ENCODE measurements at regions not wholly inside any gene's neighbourhood (a gene's known extent, or its start where the extent isn't known, plus 50 kb on each side); places are given as distances from the start of the nearest gene placed in this dataset.

DNA sequence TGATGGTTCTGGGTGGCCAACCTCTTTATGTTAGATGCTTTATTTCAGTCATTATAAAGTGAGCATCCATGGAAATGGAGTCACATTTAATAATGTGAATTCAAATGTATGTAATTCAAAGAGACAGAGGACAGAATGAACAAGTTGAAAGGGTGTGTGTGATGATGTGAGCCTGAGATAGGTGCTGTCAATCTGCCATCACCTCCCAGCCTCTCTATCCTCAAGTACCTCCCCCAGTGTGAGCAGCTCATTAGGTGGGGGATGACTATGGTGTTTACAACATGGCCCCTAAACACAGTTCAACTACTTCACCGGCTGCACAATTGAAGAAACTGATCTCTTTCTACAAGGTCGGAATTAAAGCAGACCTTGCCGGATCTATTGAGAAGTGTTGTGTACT is 74.7 kb upstream of the IGFBP5 start:
- TF ChIP-seq, protein P1, sequence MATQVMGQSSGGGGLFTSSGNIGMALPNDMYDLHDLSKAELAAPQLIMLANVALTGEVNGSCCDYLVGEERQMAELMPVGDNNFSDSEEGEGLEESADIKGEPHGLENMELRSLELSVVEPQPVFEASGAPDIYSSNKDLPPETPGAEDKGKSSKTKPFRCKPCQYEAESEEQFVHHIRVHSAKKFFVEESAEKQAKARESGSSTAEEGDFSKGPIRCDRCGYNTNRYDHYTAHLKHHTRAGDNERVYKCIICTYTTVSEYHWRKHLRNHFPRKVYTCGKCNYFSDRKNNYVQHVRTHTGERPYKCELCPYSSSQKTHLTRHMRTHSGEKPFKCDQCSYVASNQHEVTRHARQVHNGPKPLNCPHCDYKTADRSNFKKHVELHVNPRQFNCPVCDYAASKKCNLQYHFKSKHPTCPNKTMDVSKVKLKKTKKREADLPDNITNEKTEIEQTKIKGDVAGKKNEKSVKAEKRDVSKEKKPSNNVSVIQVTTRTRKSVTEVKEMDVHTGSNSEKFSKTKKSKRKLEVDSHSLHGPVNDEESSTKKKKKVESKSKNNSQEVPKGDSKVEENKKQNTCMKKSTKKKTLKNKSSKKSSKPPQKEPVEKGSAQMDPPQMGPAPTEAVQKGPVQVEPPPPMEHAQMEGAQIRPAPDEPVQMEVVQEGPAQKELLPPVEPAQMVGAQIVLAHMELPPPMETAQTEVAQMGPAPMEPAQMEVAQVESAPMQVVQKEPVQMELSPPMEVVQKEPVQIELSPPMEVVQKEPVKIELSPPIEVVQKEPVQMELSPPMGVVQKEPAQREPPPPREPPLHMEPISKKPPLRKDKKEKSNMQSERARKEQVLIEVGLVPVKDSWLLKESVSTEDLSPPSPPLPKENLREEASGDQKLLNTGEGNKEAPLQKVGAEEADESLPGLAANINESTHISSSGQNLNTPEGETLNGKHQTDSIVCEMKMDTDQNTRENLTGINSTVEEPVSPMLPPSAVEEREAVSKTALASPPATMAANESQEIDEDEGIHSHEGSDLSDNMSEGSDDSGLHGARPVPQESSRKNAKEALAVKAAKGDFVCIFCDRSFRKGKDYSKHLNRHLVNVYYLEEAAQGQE (IDR thresholded peaks at IDR 0.05; ENCODE audit: borderline replicate concordance in 1 of 2, low read depth in 1 of 2, low read length in 2 of 2), result no peak
- TF ChIP-seq, protein P2, sequence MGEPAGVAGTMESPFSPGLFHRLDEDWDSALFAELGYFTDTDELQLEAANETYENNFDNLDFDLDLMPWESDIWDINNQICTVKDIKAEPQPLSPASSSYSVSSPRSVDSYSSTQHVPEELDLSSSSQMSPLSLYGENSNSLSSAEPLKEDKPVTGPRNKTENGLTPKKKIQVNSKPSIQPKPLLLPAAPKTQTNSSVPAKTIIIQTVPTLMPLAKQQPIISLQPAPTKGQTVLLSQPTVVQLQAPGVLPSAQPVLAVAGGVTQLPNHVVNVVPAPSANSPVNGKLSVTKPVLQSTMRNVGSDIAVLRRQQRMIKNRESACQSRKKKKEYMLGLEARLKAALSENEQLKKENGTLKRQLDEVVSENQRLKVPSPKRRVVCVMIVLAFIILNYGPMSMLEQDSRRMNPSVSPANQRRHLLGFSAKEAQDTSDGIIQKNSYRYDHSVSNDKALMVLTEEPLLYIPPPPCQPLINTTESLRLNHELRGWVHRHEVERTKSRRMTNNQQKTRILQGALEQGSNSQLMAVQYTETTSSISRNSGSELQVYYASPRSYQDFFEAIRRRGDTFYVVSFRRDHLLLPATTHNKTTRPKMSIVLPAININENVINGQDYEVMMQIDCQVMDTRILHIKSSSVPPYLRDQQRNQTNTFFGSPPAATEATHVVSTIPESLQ (CRISPR knock-in tag; conservative IDR thresholded peaks at IDR 0.05), result no peak
- TF ChIP-seq HHEX (CRISPR knock-in tag; IDR thresholded peaks at IDR 0.05) (no peak), CCAR2 (optimal IDR thresholded peaks at IDR 0.05; ENCODE audit: low read depth, low read length) (no peak), NFIC (IDR thresholded peaks at IDR 0.05; ENCODE audit: low read length) (no peak), RORA (CRISPR knock-in tag; IDR thresholded peaks at IDR 0.05) (no peak), FOXJ3 (CRISPR knock-in tag; IDR thresholded peaks at IDR 0.05; ENCODE audit: borderline replicate concordance) (no peak), CREB1 (IDR thresholded peaks at IDR 0.05) (no peak), CREB1 (CRISPR knock-in tag; IDR thresholded peaks at IDR 0.05) (no peak), CHCHD3 (CRISPR knock-in tag; IDR thresholded peaks at IDR 0.05) (no peak)
- TF ChIP-seq, protein P3, sequence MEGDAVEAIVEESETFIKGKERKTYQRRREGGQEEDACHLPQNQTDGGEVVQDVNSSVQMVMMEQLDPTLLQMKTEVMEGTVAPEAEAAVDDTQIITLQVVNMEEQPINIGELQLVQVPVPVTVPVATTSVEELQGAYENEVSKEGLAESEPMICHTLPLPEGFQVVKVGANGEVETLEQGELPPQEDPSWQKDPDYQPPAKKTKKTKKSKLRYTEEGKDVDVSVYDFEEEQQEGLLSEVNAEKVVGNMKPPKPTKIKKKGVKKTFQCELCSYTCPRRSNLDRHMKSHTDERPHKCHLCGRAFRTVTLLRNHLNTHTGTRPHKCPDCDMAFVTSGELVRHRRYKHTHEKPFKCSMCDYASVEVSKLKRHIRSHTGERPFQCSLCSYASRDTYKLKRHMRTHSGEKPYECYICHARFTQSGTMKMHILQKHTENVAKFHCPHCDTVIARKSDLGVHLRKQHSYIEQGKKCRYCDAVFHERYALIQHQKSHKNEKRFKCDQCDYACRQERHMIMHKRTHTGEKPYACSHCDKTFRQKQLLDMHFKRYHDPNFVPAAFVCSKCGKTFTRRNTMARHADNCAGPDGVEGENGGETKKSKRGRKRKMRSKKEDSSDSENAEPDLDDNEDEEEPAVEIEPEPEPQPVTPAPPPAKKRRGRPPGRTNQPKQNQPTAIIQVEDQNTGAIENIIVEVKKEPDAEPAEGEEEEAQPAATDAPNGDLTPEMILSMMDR (CRISPR knock-in tag; IDR thresholded peaks at IDR 0.05), result no peak
- TF ChIP-seq, protein P4, sequence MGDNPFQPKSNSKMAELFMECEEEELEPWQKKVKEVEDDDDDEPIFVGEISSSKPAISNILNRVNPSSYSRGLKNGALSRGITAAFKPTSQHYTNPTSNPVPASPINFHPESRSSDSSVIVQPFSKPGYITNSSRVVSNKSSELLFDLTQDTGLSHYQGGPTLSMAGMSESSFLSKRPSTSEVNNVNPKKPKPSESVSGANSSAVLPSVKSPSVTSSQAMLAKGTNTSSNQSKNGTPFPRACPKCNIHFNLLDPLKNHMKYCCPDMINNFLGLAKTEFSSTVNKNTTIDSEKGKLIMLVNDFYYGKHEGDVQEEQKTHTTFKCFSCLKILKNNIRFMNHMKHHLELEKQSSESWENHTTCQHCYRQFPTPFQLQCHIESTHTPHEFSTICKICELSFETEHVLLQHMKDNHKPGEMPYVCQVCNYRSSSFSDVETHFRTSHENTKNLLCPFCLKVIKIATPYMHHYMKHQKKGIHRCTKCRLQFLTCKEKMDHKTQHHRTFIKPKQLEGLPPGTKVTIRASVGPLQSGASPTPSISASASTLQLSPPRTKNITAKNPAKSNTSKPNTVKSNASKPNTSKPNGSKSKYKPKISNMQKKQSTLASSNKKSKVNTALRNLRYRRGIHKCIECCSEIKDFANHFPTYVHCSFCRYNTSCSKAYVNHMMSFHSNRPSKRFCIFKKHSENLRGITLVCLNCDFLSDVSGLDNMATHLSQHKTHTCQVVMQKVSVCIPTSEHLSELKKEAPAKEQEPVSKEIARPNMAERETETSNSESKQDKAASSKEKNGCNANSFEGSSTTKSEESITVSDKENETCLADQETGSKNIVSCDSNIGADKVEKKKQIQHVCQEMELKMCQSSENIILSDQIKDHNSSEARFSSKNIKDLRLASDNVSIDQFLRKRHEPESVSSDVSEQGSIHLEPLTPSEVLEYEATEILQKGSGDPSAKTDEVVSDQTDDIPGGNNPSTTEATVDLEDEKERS (CRISPR knock-in tag; IDR thresholded peaks at IDR 0.05), result no peak

Measured in HepG2 (cell line).